ENCODE measurements at regions not wholly inside any gene's neighbourhood (a gene's known extent, or its start where the extent isn't known, plus 50 kb on each side); places are given as distances from the start of the nearest gene placed in this dataset.

GRCh38 chr4:111519683-111520082, 625.6 kb upstream of the FAM241A start:
- no peak for DNase-seq

- DNase-seq, result no peak
Observed at GRCh38 chr4:111530446-111530845, 614.8 kb upstream of the FAM241A start.

- no peak for DNase-seq
Observed at GRCh38 chr4:111535792-111536191, 609.5 kb upstream of the FAM241A start.

- DNase-seq, result no peak
Observed at GRCh38 chr4:111537165-111537564, 608.1 kb upstream of the FAM241A start.

GRCh38 chr4:111537871-111538270, 607.4 kb upstream of the FAM241A start:
- no peak for DNase-seq

GRCh38 chr4:111540671-111541070, 604.6 kb upstream of the FAM241A start:
- DNase-seq, result no peak

- no peak for DNase-seq
Observed at GRCh38 chr4:111542056-111542455, 603.2 kb upstream of the FAM241A start.

GRCh38 chr4:111546881-111547280, 598.4 kb upstream of the FAM241A start:
- DNase-seq, result no peak

GRCh38 chr4:111556141-111556781, 589.0 kb upstream of the FAM241A start:
- DNase-seq, result no peak

- no peak for DNase-seq
Observed at GRCh38 chr4:111556851-111557250, 588.4 kb upstream of the FAM241A start.

GRCh38 chr4:111562826-111563225, 582.4 kb upstream of the FAM241A start:
- DNase-seq, result no peak

- no peak for DNase-seq
Observed at GRCh38 chr4:111572470-111572869, 572.8 kb upstream of the FAM241A start.

- DNase-seq, result no peak
Observed at GRCh38 chr4:111573386-111573785, 571.9 kb upstream of the FAM241A start.

GRCh38 chr4:111579767-111580166, 565.5 kb upstream of the FAM241A start:
- DNase-seq, result no peak

- DNase-seq, result no peak
Observed at GRCh38 chr4:111595456-111595855, 549.8 kb upstream of the FAM241A start.

GRCh38 chr4:111596491-111596890, 548.8 kb upstream of the FAM241A start:
- no peak for DNase-seq

GRCh38 chr4:111601671-111602070, 543.6 kb upstream of the FAM241A start:
- no peak for DNase-seq

GRCh38 chr4:111602848-111603247, 542.4 kb upstream of the FAM241A start:
- DNase-seq, result no peak

- no peak for DNase-seq
Observed at GRCh38 chr4:111605111-111605510, 540.1 kb upstream of the FAM241A start.

GRCh38 chr4:111610681-111611080, 534.6 kb upstream of the FAM241A start:
- no peak for DNase-seq

GRCh38 chr4:111618908-111619307, 526.3 kb upstream of the FAM241A start:
- DNase-seq, result no peak

GRCh38 chr4:111628437-111628836, 516.8 kb upstream of the FAM241A start:
- DNase-seq, result no peak

GRCh38 chr4:111630705-111631104, 514.5 kb upstream of the FAM241A start:
- DNase-seq, result no peak

GRCh38 chr4:111631215-111631999, 513.8 kb upstream of the FAM241A start:
- DNase-seq, result no peak

Data from activated CD4-positive, alpha-beta T cell treated with anti-CD3 and anti-CD28 coated beads, Interleukin-2, amount 50 U/mL, for 16 hours (primary cell).